Sigmoid colon (tissue), 6 donors: ENCODE measurements at regions not wholly inside any gene's neighbourhood (a gene's known extent, or its start where the extent isn't known, plus 50 kb on each side); places are given as distances from the start of the nearest gene placed in this dataset.

Source experiments
- DNase-seq: peaks from one replicate; pipeline ENCODE4 v3.0.0-alpha.2; 2019
- H3K27ac ChIP-seq, 4 donors: fragments of 200-600 bp; sonication (generic); one replicate each; pipeline ENCODE4 v1.5.1; 2016 to 2019; ENCODE audit warnings: mild to moderate bottlenecking in 1 of 4
- H3K27me3 ChIP-seq, 3 donors: fragments of 200-600 bp; sonication (generic); one replicate each; pipeline ENCODE4 v1.5.1; 2019; ENCODE audit warnings: mild to moderate bottlenecking in 1 of 3
- H3K36me3 ChIP-seq, 4 donors: fragments of 200-600 bp; sonication (generic); one replicate each; pipeline ENCODE4 v1.5.1; 2016 to 2019
- H3K4me1 ChIP-seq, 4 donors: fragments of 200-600 bp; sonication (generic); one replicate each; pipeline ENCODE4 v1.5.1; 2017 to 2019
- H3K4me3 ChIP-seq, 4 donors: fragments of 200-600 bp; sonication (generic); one replicate each; pipeline ENCODE4 v1.5.1; 2017 to 2019; ENCODE audit warnings: mild to moderate bottlenecking in 2 of 4, moderate library complexity in 1 of 4
- H3K9me3 ChIP-seq, 4 donors: fragments of 200-600 bp in 3 of 4; sonication (generic) in 3 of 4; one replicate each; pipeline versions ENCODE4 v1.5.1 to v1.6.1; 2013 to 2019
- EP300 ChIP-seq, 4 donors: sonication (generic); formaldehyde crosslinking; IDR thresholded peaks; one replicate each; pipeline ENCODE4 v1.6.1; 2017; ENCODE audit warnings: antibody characterized with exemption in 4 of 4
- POLR2A ChIP-seq, 2 donors: fragments of 450-650 bp; IDR thresholded peaks; one replicate each; pipeline ENCODE4 v1.6.1; 2016; ENCODE audit warnings: antibody characterized with exemption in 2 of 2, mild to moderate bottlenecking in 2 of 2, moderate library complexity in 2 of 2
- POLR2AphosphoS5 ChIP-seq, 4 donors: sonication (generic); formaldehyde crosslinking; IDR thresholded peaks; one replicate each; pipeline ENCODE4 v1.6.1; 2017; ENCODE audit warnings: antibody characterized with exemption in 4 of 4
- WGBS, 2 donors: extraction: QIAGEN DNeasy Blood & Tissue Kit; methylation state at CpG; one replicate each; pipeline ENCODE4 v1.1.7; 2013; 5-methylcytosine and 5-hydroxymethylcytosine counted together
- intact Hi-C: fragments of 100-400 bp; cut with DNase I; formaldehyde crosslinking; loops from one replicate; pipeline ENCODE4 v1.15.1; 2023
- TF ChIP-seq, protein P1 (sequence below), 4 experiments: fragments of 450-650 bp in 3 of 4; fragments of 200-600 bp in 1 of 4; IDR thresholded peaks; one replicate each; pipeline ENCODE4 v1.5.1; 2016 to 2019; ENCODE audit warnings: antibody characterized with exemption in 4 of 4, mild to moderate bottlenecking in 3 of 4, moderate library complexity in 2 of 4
- donor health status: healthy with polysubstance abuse.
- donor health status: healthy.

DNA sequence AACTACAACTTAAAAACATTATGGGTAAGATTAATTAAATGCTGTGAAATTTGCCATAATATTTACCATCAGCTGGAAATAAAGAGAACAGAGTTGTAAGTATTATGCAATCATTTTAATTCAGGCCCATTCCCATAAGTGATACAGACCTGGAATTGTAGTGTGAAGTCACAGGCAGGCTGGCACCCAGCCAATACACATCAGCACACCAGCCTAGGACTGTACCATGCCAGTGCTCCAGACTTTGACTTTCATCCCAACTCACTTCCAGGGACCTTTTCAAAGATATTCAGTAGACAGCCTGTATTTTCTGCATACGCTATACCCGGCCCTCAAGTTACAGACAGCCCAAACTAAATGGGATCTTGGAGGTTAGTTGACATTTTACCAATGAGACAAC, 143.3 kb downstream of the TES start:
- TF ChIP-seq POLR2AphosphoS5 (IDR thresholded peaks at IDR 0.05) (peak; percentile 4 to 62 (median 12)), EP300 (IDR thresholded peaks at IDR 0.05) (no peak)
- peak; percentile 86 for DNase-seq

DNA sequence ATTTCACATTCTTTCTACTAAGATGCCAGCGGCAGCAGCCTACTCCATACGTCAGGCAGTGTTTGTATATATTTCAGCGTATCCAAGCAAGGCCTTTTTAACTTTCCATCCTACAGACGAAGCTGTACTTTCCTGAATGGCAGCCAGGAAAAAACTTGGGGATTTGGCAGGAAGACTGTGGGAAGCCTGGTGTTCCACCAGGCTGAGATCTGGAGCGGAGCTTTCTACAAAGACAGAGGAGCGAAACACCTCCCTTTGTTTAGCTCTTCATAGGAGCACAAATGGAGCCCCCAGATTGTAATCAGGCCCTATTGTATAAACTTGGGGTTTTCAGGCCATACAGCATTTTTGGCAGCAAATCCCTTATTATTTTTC, 143.8 kb downstream of the TES start:
- Histone ChIP-seq H3K9me3 (no peaks in the 10 kb centered on the region), H3K4me1 (peaks cover 0 to 59% (median 47%) of the 10 kb centered on the region in 4 donors), H3K36me3 (no peaks in the 10 kb centered on the region), H3K27ac (peak overlapping the region; percentile 82 to 87 (median 84)), H3K27me3 (no peaks in the 10 kb centered on the region), H3K4me3 (peak overlapping the region in 2 of 4 donors; percentile 12 to 13)
- TF ChIP-seq POLR2AphosphoS5 (IDR thresholded peaks at IDR 0.05) (peak in 1 of 4 donors; percentile 35), EP300 (IDR thresholded peaks at IDR 0.05) (peak in 1 of 4 donors; percentile 41), POLR2A (IDR thresholded peaks at IDR 0.05) (no peak)
- TF ChIP-seq, protein P1, sequence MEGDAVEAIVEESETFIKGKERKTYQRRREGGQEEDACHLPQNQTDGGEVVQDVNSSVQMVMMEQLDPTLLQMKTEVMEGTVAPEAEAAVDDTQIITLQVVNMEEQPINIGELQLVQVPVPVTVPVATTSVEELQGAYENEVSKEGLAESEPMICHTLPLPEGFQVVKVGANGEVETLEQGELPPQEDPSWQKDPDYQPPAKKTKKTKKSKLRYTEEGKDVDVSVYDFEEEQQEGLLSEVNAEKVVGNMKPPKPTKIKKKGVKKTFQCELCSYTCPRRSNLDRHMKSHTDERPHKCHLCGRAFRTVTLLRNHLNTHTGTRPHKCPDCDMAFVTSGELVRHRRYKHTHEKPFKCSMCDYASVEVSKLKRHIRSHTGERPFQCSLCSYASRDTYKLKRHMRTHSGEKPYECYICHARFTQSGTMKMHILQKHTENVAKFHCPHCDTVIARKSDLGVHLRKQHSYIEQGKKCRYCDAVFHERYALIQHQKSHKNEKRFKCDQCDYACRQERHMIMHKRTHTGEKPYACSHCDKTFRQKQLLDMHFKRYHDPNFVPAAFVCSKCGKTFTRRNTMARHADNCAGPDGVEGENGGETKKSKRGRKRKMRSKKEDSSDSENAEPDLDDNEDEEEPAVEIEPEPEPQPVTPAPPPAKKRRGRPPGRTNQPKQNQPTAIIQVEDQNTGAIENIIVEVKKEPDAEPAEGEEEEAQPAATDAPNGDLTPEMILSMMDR (IDR thresholded peaks at IDR 0.05): peak in 1 of 4 experiments; percentile 41
- 74 to 84% methylated on average over 6 of the region's 6 CpGs for WGBS, 2 donors
- intact Hi-C loops: loop anchor here (1.0 to 10.0 kb wide), 4 partner anchors 37 to 221 kb away; no protein-coding TSS in a partner anchor
- peak; percentile 87 for DNase-seq

More for the DNA sequence above, 143.3 kb downstream of the TES start:
- Histone ChIP-seq H3K27ac (peak overlapping the region; percentile 82 to 87 (median 84)), H3K36me3 (no peaks in the 10 kb centered on the region), H3K9me3 (no peaks in the 10 kb centered on the region), H3K4me1 (peaks cover 0 to 58% (median 47%) of the 10 kb centered on the region in 4 donors), H3K27me3 (no peaks in the 10 kb centered on the region), H3K4me3 (no peak overlapping the region)
- WGBS, 2 donors: 80 to 90% methylated on average over 2 of the region's 2 CpGs
- intact Hi-C loops: loop anchor here (1.0 to 10.0 kb wide), 4 partner anchors 36 to 221 kb away; no protein-coding TSS in a partner anchor

DNA sequence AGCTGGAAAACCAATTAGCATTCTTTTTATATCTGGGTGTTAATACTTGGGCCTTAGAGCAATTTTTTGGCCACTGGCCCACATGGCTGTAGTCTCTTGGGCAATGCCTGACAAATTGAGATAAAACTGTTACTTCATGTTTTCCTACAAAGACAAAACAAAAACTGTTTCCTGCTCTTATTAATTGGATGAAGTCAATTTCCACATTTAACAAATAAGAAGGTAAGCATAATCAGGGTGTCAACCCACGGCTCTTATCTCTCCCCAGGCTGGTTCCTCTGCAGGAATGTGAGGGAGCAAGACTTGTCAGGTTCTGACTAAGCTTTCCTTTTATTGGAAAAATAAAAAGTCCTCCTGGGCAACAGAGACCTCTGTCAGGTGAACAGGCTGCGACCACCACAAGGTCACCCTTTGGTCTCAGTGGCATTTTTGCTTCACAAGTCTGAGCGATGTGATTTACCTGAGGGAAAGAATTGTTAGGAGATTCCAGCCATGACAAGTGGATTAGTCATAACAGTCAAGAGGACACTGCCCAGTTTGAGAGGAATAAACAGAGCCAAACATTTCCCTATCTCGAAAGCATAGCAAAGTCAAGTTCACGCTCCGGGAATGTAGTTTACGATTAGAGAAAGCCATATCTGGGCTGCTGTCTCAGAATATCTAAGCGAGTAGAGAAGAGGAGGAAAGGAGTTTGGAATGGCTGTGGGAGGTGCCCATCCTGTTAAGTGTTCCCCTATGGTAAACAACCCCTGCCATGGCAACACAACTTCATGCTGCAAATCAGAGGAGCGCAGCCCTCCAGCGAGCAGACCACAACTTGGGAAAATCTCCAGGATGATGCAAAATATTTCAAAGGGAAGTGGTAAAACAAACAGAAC, 144.4 kb downstream of the TES start:
- intact Hi-C loops: loop anchor here (1.0 to 10.0 kb wide), 5 partner anchors 37 to 220 kb away; no protein-coding TSS in a partner anchor
- Histone ChIP-seq H3K4me1 (peaks cover 0 to 59% (median 47%) of the 10 kb centered on the region in 4 donors), H3K27ac (peak overlapping the region; percentile 82 to 87 (median 84)), H3K36me3 (no peaks in the 10 kb centered on the region), H3K9me3 (no peaks in the 10 kb centered on the region), H3K27me3 (no peaks in the 10 kb centered on the region), H3K4me3 (peak overlapping the region in 3 of 4 donors; percentile 4 to 13 (median 12))
- 43 to 53% methylated on average over 10 of the region's 10 CpGs for WGBS, 2 donors
- TF ChIP-seq POLR2AphosphoS5 (IDR thresholded peaks at IDR 0.05) (peak; percentile 18 to 53 (median 32)), POLR2A (IDR thresholded peaks at IDR 0.05) (no peak), EP300 (IDR thresholded peaks at IDR 0.05) (peak in 1 of 4 donors; percentile 25)
- TF ChIP-seq, protein P1 (IDR thresholded peaks at IDR 0.05): no peak
- DNase-seq: peak; percentile 88

DNA sequence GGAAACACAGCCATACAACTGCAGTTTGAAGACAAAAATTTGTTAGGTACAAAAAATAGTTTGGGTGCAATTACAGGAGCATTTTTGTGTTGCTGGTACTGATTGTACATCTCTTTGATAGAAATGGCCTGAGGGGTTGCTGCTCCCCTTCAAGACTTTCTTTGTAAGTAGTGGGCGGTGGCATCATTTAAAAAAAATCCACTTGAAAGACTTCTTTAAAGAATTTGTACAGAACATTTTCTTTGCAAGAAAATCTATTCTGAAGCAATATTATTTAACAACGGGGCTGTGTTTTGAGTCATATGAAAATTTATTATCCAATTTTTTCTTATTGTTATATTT, 144.1 kb upstream of the CAV2 start:
- WGBS, 2 donors: 70 to 78% methylated on average over 2 of the region's 2 CpGs
- Histone ChIP-seq H3K36me3 (no peaks in the 10 kb centered on the region), H3K27me3 (no peaks in the 10 kb centered on the region), H3K27ac (peak overlapping the region; percentile 82 to 87 (median 84)), H3K4me3 (peak overlapping the region in 3 of 4 donors; percentile 4 to 13 (median 12)), H3K4me1 (peaks cover 0 to 59% (median 47%) of the 10 kb centered on the region in 4 donors), H3K9me3 (no peaks in the 10 kb centered on the region)
- TF ChIP-seq EP300 (IDR thresholded peaks at IDR 0.05) (no peak), POLR2A (IDR thresholded peaks at IDR 0.05) (no peak), POLR2AphosphoS5 (IDR thresholded peaks at IDR 0.05) (no peak)
- TF ChIP-seq, protein P1 (IDR thresholded peaks at IDR 0.05): no peak
- DNase-seq: no peak
- intact Hi-C loops: loop anchor here (5.0 to 10.0 kb wide), 2 partner anchors 147 to 219 kb away; no protein-coding TSS in a partner anchor
